HG03558 (cell line): ENCODE measurements at regions not wholly inside any gene's neighbourhood (a gene's known extent, or its start where the extent isn't known, plus 50 kb on each side); places are given as distances from the start of the nearest gene placed in this dataset.

Experiments used
- ATAC-seq: cut with Tn5 transposase; IDR thresholded peaks from one replicate; pipeline ENCODE4 v1.9.1; 2021; ENCODE audit warnings: moderate number of reproducible peaks; ENCODE audit not compliant: unreplicated experiment; ENCODE audit errors: extremely low read depth

DNA sequence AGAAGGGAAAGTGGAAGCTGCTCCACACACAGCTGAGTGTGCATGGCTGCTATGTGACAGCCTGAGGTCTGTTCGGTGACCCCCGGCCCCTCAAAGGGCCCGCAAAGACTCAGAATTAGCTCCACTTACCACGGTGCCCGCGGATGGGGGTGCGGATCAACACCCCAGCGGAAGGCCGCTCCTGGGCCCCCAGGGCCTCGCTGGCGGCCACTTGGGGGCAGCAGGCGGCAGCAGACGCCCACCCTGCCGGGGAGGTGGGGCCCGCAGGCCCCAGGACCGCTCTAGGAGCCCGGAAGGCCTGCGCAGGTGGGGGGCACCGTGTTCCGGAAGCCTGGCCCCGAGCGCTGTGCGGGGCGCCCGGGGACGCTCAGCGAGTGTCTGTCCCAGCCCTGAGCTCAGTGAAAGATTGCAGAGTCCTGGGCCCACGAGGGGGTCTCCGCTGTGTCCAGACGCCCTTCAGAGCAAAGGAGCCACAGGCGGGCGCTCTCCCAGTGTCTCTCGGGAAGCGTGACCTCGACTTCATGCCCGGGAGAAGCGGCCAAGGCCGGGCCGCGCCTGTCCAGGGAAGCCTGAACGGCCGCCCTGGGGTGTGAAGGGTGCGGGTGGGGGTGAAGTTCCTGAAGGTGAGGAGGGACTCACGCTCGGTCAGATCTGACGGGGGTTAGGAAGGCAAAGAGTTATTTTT is 118.7 kb downstream of the VAPA start:
- no peak for ATAC-seq

DNA sequence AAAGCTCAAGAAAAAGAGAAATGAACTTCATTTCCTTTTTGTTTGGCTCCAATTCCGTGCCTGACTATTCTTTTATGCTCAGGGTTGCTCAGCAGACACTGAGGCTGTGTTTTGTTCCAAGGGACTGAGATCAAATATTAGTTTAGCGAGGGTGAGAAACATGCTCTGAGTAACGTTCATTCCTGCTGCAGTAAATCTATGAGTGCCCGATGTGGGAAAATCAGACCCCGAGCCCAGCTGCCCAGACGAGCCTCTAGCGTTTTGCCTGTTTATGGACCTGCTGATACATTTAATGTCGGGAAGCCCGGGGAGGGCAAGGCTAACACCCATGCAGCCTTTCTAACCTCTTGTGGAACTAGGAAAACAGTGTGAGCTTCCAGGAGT is 119.2 kb downstream of the VAPA start:
- no peak for ATAC-seq

DNA sequence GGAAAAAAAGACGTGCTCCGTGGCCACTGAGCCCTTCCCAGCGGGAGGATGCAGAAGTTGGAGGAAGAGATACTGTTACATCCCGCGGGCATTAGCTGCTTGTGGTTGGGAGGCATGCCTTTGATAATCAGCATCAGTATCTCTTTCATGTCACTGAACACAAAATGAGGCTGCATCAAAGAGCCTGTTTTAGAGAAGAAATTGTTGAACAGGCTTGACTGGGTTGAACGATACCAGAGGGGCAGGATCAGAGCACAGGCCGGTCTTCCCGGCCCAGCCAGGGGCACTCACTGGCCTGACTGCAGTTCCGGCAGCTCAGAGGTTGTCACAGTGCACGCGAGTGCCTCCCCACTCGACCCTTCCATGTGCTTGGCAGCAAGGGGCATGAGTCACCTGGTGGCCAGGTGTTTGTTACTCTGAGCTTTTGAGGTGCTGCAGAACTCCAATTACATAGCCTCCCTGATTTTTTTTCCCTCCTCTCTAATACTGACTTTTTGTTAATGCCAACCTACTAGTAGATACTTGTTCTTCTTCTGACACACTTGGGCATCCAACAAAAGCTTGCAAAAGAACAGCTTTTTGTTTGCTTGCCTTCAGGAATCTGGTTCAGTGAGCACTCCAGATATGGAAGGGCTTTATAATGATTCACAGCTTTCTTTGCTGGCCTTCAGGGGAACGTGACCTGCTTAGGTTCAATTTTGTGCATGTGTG is 121.6 kb downstream of the VAPA start:
- no peak for ATAC-seq

DNA sequence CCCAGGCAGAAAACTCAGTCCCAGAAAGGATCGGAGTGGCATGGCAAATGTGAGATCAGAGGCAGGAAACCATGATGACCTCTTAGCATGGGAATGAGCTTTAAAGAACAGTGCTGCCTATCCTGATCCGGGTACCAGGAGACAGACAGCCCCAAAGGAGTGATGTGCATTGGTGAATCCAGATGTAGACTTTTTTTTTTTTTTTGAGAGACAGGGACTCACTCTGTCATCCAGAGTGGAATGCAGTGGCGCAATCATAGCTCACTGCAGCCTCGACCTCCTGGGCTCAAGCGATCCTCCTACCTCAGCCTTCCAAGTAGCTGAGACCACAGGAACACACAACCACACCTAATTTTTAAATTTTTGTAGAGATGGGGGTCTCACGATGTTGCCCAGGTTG is 122.7 kb downstream of the VAPA start:
- no peak for ATAC-seq

DNA sequence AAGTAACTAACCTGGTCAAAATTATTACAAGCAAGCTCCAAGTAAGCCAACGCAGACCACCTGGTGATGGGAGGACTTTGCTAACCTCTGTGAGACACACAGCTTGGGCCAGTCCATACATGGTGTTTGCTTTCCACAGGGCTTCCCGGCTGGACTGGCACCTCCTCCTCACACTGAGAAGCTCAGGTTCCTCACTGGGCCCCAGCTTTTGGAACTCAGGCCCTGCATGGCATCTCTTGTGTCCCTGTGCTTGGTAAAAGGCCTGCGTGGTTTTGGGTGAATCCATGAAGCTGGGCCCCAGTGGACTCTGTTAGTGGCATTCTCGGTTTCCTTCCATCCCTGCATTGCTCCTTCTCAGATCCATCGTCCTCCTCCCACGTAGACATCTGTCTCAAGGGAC is 123.4 kb downstream of the VAPA start:
- no peak for ATAC-seq

DNA sequence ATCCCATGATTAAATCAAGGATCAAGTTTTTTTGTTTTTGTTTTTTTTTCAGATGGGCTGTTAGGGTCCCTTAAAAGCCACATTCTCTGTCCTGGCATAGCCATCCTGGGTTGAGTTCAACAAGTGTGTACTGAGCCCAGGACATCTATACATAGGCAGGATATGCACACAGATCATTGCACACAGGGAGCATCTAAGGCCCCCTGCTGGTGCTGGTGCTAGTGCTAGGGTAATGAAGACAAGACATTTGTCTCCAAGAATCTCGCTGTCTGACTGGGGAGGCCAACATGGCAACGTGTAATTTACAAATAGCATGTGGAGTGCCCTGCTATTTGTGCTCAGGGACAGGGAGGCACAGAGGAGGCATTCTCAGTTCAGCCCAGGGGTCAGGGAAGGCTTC is 124.5 kb downstream of the VAPA start:
- ATAC-seq, result no peak

DNA sequence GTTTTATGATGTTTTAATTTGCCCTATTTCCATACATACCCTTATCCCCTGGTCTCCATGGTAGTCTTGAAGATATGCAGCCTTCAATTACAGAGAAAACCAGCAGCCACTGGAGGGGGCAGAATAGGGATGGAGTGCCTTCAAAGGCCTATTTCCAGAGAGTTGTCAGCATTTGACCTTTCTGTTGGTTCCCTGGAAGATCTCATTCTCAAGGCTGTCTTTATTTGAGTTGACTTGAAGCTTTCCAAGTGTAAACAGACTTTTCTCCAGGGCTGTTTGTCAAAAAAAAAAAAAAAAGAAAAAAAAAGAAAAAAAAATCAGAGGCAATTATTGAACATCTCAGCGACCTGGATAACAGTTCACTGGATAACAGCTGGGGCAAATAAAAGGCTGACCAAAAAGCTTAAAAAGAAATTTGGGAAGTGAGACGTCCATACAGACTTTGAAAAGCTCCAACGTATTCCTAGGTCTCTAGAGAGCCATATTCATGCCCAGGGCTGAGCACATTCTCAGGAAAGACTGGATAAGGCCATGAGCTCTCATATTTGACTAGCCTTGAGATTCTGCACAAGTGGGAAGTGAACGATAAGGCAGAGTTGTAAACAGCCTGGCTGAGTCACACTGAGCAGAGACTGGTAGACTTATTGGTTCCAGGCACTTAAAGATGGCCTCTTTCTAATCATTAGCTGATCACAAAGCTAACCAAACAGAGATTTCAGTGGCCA is 126.6 kb downstream of the VAPA start:
- no peak for ATAC-seq

DNA sequence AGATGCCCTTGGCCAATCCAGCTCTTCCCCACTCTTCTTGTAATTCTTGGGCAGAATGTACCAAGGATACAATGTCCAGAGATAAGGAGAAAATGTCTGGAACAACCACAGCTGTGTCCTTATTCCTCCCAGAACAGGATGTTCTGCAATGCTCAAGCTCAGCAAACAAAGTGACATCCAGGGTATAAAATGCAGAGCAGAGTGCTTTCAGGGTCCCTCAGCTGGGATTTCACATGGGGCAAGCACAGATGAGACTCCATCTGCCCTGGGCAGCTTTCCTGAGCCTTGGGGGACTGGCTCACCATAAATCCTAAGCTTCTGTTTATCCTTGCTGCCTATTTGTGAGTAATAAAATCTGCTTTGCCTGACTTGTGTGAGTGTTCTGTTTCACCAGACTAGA is 127.4 kb downstream of the VAPA start:
- ATAC-seq, result no peak

DNA sequence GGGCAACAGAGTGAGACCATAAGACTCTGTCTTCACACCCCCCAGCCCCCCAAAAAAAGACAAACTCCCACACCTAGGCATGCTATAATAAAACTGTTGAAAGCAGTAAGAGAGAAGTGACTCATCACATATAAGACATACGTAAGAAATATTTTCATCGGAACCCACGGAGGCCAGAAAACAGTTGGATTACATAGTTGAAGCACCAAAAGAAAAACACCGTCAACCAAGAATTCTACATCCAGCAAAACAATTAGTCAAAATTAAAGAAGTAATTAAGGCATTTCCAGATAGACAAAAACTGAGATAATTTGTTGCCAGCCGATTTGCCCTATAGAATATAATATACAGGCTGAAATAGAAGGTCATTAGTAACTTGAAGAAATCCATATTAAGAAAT is 128.7 kb downstream of the VAPA start:
- ATAC-seq, result no peak

DNA sequence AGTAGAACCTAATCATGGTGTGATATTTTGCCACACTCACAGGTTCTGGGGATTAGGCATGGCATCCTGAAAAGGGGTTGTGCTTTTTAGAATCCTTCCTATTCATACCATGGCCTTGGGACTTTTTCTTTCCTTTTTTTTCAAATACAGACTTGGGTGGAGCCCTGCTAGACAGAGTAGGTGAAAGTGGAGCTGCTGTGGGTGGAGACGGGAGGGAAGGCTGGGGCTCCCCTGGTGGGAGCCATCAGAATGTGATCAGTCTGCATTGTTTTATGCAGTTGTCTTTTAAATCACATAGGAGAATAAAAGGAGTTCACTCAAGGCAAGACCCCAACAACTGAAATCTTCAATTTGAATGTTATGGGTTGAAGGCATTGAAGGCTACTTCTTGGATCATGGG is 130.2 kb downstream of the VAPA start:
- ATAC-seq, result no peak

DNA sequence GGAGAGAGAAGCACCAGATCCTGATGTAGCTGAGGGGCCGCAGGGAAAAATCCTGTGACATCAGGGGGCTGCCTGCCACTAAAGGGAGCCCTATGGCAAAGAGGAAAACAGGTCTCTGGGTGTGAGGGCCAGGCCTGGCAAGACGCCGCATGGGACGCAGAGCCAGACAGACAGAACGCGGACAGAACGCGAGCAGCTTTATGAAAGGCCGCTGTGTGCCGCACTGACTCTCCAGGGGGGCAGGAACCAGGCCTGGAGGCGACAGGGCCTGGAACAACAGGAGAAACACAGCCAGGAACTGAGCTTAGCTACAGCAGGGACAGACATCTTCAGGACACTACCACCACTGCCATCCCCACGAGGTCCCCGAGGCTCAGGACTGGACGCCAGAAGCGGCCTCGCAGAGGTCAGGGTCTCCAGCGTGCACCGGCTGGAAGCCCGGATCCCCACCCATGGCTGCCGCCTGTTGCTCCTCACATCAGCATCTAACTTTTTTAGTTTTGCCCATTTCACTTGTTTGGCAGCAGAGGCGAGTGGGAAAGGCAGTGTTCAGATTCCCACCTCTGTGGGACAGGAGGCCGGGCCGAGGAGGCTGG is 131.6 kb downstream of the VAPA start:
- ATAC-seq, result no peak

DNA sequence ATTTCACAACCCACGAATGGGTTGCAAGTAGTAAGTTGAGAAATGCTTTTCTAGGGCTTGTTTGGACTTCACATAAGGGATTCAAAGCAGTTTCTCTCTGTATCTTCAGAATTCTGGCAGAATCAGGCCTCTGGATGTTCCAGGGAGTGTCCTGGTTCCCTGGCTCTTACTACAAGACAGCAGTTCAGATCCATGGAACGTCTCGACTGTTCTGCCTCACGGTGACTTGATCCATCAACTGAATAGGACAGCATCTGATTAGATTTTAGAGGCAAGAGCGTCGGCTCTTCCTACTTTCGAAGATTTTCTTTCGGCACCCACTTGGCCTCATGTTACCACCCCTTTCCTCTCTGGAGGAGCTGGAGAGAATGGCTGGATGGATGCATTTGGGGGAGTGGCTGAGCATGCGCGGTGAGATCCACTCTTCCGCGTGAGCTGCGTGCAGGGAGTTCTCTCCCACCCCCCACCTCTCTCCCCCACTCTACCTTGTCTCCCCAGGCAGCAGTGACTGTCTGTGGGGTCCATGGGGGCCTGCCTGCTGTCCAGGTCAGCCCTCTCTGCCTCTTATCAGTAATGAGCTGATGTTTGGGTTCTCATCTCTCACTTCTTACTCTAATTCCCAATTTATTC is 132.5 kb downstream of the VAPA start:
- ATAC-seq, result no peak

DNA sequence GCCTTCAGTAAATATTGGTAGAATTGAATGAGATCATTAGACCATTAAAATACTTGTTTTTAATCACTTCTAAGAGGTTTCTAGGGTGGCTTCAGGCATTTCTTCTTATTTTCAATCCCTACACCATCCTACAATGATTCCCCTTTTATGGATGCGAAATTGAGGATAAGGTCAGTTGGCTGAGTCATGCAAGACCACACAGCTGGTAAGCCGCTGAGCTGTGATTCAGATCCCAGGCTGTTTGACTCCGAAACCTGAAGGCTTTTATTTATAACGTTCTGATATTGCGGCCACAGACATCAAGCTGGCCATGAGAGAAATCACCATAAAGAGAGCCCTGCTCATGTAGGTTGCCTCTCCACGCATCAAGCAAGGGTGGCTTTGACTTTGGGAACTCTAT is 133.4 kb downstream of the VAPA start:
- ATAC-seq, result no peak

DNA sequence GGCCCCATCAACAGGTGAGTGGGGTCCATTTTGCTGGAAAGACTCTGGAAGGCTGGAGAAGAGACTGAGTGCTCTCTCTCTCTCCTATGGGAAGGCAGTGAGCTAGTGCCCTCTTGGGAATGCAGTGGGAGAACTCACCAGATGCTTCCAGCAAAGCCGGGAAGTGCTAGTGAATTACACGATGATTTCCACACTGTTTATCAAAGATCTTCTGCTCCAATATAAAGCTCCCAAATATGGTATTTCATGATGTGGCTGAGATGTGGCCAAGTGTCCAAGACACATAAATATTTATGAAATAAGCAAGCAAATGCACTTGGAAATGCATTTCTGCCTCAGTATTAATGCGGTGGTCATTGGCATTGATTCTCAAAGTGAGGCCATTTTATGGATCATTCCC is 135.9 kb downstream of the VAPA start:
- ATAC-seq, result no peak

DNA sequence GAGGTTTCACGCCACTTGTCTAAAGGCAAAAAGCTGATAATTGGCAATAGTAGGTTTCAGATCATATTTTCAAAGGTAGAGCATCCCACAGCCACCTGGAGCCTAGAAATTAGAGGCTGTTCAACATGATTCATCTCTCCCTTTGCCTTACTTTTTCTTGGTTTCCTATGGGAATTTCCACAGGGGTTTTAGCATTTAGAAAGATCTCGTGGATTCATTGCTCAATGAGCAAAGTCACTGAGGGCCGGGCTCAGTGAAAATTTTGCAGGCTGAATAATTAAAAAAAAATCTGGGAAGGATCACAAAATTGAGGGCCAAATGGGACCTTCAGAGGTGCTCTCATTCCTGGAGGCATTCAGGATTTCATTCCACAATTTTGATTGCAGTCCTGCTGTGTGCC is 137.1 kb downstream of the VAPA start:
- ATAC-seq, result no peak

DNA sequence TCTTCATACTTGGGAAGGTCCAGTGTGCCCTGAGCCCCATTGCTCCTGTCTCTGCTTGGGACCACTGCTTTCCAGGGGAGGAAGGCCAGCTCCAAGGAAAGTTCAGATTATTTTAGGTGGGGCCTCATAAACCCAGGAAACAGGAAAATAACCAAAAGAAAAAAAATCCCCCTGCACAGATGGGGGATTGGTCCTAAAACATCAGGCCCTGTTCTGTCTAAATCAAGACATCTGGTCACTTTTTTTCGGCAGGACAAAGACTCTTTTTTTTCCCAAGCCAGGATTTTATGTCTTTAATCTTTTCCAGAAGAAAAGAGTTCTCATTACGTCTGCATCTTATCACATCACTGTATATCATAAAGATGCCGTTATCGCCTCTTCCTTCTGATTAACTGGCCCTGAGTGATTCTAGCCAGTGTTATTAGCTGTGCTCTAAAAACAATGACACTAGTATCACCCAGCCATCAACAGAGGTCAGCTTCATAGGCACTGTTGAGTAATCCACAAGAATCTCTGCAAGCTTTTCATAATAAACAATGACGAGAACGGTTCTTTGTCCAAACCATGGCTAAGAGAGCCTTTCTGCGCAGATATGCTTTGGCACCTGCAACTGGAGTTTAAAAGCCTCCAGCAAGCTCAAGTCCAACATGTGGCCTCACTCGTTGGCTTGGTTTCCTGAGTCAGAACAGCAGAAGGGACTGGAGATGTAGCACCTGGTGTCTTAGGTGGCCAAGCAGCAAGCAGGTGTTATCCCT is 138.2 kb downstream of the VAPA start:
- no peak for ATAC-seq

DNA sequence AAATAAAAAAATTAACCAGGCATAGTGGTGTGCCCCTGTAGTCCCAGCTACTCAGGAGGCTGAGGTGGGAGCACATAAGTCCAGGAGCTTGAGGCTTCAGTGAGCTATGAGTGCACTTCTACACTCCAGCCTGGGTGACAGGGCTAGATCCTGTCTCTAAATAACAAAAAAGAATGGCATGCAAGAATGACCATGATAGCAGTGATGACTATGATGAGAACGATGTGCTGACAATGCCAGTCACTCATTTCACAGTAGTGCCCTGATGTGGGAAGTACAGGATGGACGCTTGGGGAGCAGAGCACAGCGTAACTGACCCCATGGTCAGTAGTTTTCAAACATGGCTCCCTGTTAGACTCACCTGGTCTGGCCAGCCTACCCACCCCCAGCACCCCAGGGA is 139.1 kb downstream of the VAPA start:
- no peak for ATAC-seq

DNA sequence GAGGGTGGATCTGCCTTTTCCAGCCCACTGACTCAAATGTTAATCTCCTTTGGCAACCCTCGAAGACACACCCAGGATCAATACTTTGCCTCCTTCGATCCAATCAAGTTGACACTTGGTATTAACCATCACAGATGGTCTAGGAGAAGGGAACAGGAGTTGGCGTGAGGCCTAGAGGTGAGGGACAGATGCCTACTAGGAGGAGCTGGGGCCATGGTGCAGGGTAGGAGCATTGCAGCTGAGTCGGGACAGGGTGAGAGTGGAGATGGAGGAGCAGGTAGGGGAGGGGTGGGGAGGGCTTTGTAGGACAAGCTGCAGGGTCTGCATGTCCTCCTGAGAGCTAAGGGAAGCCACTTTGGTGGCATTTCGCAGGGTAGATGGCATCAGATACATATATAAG is 140.0 kb downstream of the VAPA start:
- no peak for ATAC-seq

DNA sequence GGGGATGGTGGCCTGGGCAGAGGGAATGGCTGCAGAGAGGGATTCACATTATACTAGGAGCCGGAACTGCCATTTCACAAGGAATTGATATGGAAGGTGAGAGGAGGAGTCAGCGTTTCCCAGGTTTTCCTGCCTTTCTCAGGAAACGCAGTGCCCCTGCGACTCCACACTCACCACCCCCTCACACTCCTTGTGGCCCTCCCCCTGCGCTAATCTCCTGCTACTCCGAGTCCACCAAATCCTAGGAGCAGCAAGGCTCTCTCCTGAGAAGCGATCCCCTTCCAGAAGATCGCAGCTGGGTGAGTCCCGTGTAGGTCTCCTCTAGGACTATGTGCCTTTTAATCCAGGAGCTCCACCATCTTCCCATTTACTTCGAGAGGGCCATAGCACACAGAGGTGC is 140.6 kb downstream of the VAPA start:
- ATAC-seq, result no peak

DNA sequence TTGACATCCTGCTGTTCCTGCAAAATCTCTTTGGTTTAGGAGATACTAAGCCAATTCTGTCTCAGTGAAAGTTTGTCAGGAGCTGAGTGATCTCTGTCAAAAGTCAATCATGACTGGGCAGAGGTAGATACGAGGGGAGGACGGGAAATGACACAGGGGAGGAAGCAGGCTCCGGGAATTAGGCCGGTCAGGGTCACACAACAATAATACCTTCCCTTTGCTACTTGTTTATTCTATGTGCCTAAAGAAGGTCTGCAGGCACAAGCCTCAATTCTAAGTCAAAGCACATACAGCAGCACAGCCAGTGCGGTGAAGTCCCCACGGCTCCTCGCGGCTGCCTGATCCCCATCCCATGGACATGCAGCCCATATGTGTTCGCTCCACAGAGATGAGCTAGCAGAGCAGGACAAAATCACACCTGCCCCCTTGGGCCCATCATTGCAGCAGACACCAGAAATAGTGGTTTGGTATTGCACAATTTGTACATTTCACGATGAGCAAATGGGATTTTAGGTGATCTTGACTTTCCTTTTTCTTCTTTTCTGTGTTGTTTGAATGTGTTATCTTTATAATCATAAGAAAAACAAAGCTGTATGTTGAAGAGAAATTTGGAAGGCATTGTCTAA is 141.4 kb downstream of the VAPA start:
- ATAC-seq, result no peak
